SK-N-SH (cell line): ENCODE measurements at regions not wholly inside any gene's neighbourhood (a gene's known extent, or its start where the extent isn't known, plus 50 kb on each side); places are given as distances from the start of the nearest gene placed in this dataset.

Source experiments
- CTCF ChIA-PET: fragments of 300-600, 350-600 bp; formaldehyde crosslinking; extraction: SDS; loops from one replicate; lab custom pipeline; 2021; lab: Yijun Ruan, JAX
- POLR2A ChIA-PET: fragments of 350-600 bp; sonication (Branson Sonifier 250); formaldehyde crosslinking; extraction: SDS; loops from one replicate; lab custom pipeline; 2020; ENCODE audit warnings: antibody characterized with exemption, inconsistent platforms; lab: Yijun Ruan, JAX
- DNase-seq: peaks from one replicate; pipeline ENCODE4 v3.0.0; 2012
- H2AFZ ChIP-seq: fragments of 200-600 bp; sonication (generic); 2 replicates; pipeline ENCODE4 v1.8.1; 2016; ENCODE audit warnings: antibody characterized with exemption, mild to moderate bottlenecking, low read depth
- H3F3A ChIP-seq: fragments of 200-600 bp; sonication (generic); replicated peaks from 2 replicates; pipeline ENCODE3; 2016; ENCODE audit warnings: antibody characterized with exemption, mild to moderate bottlenecking; ENCODE audit not compliant: insufficient read depth
- H3K27ac ChIP-seq, 2 experiments: fragments of 200-500 bp in 1 of 2; fragments of 200-600 bp in 1 of 2; sonication (Bioruptor generic) in 1 of 2; sonication (generic), shearing (Covaris generic) in 1 of 2; 2 replicates each; pipeline versions ENCODE4 v1.5.1 to v1.6.1; 2014 to 2016; ENCODE audit warnings: low read depth in 2 of 2, inconsistent platforms in 1 of 2, low read length in 1 of 2, mild to moderate bottlenecking in 1 of 2, mixed read lengths in 1 of 2
- H3K27me3 ChIP-seq: fragments of 200-600 bp; sonication (generic), shearing (Covaris generic); 2 replicates; pipeline ENCODE4 v1.6.1; 2016; ENCODE audit warnings: mixed run types; ENCODE audit not compliant: insufficient read depth
- H3K36me3 ChIP-seq, 2 experiments: fragments of 200-500 bp in 1 of 2; fragments of 200-600 bp in 1 of 2; sonication (Bioruptor generic) in 1 of 2; sonication (generic) in 1 of 2; replicated peaks in 1 of 2; 2 replicates each; pipeline versions ENCODE3 to v1.5.1; 2014 to 2016; ENCODE audit warnings: low read length in 1 of 2, mild to moderate bottlenecking in 1 of 2; ENCODE audit not compliant: insufficient read depth in 2 of 2, control insufficient read depth in 1 of 2
- H3K4me1 ChIP-seq, 2 experiments: fragments of 200-500 bp in 1 of 2; fragments of 200-600 bp in 1 of 2; sonication (Bioruptor generic) in 1 of 2; sonication (generic), shearing (Covaris generic) in 1 of 2; 2 replicates each; pipeline versions ENCODE4 v1.5.1 to v1.6.1; 2014 to 2016; ENCODE audit warnings: low read depth in 1 of 2, low read length in 1 of 2, mixed run types in 1 of 2; ENCODE audit not compliant: insufficient read depth in 2 of 2, control insufficient read depth in 1 of 2
- H3K4me2 ChIP-seq: fragments of 200-600 bp; sonication (generic), shearing (Covaris generic); 2 replicates; pipeline ENCODE4 v1.6.1; 2017; ENCODE audit warnings: mixed run types
- H3K4me3 ChIP-seq, 2 experiments: fragments of 200-500 bp in 1 of 2; fragments of 200-600 bp in 1 of 2; sonication (Bioruptor generic) in 1 of 2; sonication (generic), shearing (Covaris generic) in 1 of 2; 2 replicates each; pipeline versions ENCODE4 v1.5.1 to v1.8.1; 2014 to 2016; ENCODE audit warnings: low read depth in 2 of 2, inconsistent platforms in 1 of 2, low read length in 1 of 2, mild to moderate bottlenecking in 1 of 2, mixed read lengths in 1 of 2, moderate library complexity in 1 of 2
- H3K79me2 ChIP-seq: fragments of 200-600 bp; sonication (generic); 2 replicates; pipeline ENCODE4 v1.8.1; 2017; ENCODE audit warnings: mild to moderate bottlenecking; ENCODE audit not compliant: insufficient read depth
- H3K9ac ChIP-seq: fragments of 200-600 bp; sonication (generic); 2 replicates; pipeline ENCODE4 v1.6.1; 2017; ENCODE audit warnings: mixed run types
- H3K9me2 ChIP-seq: fragments of 200-600 bp; sonication (generic); 2 replicates; pipeline ENCODE4 v1.6.1; 2017; ENCODE audit warnings: mixed run types
- H3K9me3 ChIP-seq: fragments of 200-600 bp; sonication (generic); 2 replicates; pipeline ENCODE4 v1.6.1; 2017; ENCODE audit warnings: mixed run types, mild to moderate bottlenecking, moderate library complexity
- H4K20me1 ChIP-seq: fragments of 200-600 bp; sonication (generic); 2 replicates; pipeline ENCODE4 v1.6.1; 2017; ENCODE audit warnings: mild to moderate bottlenecking, mixed run types; ENCODE audit not compliant: insufficient read depth
- CHD2 ChIP-seq: fragments of 150-350 bp; IDR thresholded peaks from 2 replicates; pipeline ENCODE4 v1.6.1; 2018; ENCODE audit warnings: low read length; ENCODE audit not compliant: partially characterized antibody
- ELF1 ChIP-seq: IDR thresholded peaks from 2 replicates; pipeline ENCODE4 v1.4.0; 2012
- EP300 ChIP-seq, 2 experiments: IDR thresholded peaks; 2 replicates each; pipeline versions ENCODE4 v1.4.0 to v1.6.1; 2012; ENCODE audit warnings: borderline replicate concordance in 1 of 2, low read depth in 1 of 2, low read length in 1 of 2
- FOSL2 ChIP-seq: IDR thresholded peaks from 2 replicates; pipeline ENCODE4 v1.4.0; 2012; ENCODE audit warnings: low read depth, mild to moderate bottlenecking, moderate library complexity, borderline replicate concordance
- FOXJ3 ChIP-seq: sonication (generic); formaldehyde crosslinking; IDR thresholded peaks from 2 replicates; pipeline ENCODE4 v1.5.1; 2020; ENCODE audit warnings: mild to moderate bottlenecking, missing genetic modification reagents
- GABPA ChIP-seq: IDR thresholded peaks from 2 replicates; pipeline ENCODE4 v1.4.0; 2012; ENCODE audit warnings: low read depth, mild to moderate bottlenecking
- GATA2 ChIP-seq: sonication (generic); formaldehyde crosslinking; IDR thresholded peaks from 2 replicates; pipeline ENCODE4 v1.5.0; 2020; ENCODE audit warnings: mild to moderate bottlenecking, missing genetic modification reagents
- MAX ChIP-seq: IDR thresholded peaks from 2 replicates; pipeline ENCODE4 v1.4.0; 2012; ENCODE audit warnings: low read depth
- MXI1 ChIP-seq: IDR thresholded peaks from 2 replicates; pipeline ENCODE4 v1.6.1; 2012; ENCODE audit warnings: mild to moderate bottlenecking, low read depth, low read length, improper control_type of control experiment
- NFIC ChIP-seq: IDR thresholded peaks from 2 replicates; pipeline ENCODE4 v1.4.0; 2012; ENCODE audit warnings: borderline replicate concordance
- NRF1 ChIP-seq: IDR thresholded peaks from 2 replicates; pipeline ENCODE4 v1.6.1; 2012; ENCODE audit warnings: low read depth, mild to moderate bottlenecking, low read length
- RAD21 ChIP-seq: IDR thresholded peaks from 2 replicates; pipeline ENCODE4 v1.6.1; 2012; ENCODE audit warnings: mild to moderate bottlenecking, low read length
- RCOR1 ChIP-seq: fragments of 150-350 bp; IDR thresholded peaks from 2 replicates; pipeline ENCODE4 v1.6.1; 2017; ENCODE audit warnings: antibody characterized with exemption, low read length
- REST ChIP-seq: IDR thresholded peaks from 2 replicates; pipeline ENCODE4 v1.6.1; 2012; ENCODE audit warnings: mild to moderate bottlenecking, low read depth, low read length, moderate library complexity
- RFX5 ChIP-seq: IDR thresholded peaks from 2 replicates; pipeline ENCODE4 v1.6.1; 2012; ENCODE audit warnings: mild to moderate bottlenecking, improper control_type of control experiment, low read length
- RXRA ChIP-seq: IDR thresholded peaks from 2 replicates; pipeline ENCODE4 v1.4.0; 2012; ENCODE audit warnings: low read depth, mild to moderate bottlenecking, borderline replicate concordance
- SIN3A ChIP-seq: IDR thresholded peaks from 2 replicates; pipeline ENCODE4 v1.6.1; 2012; ENCODE audit warnings: low read depth, mild to moderate bottlenecking, low read length, moderate library complexity, borderline replicate concordance
- SMC3 ChIP-seq: IDR thresholded peaks from 2 replicates; pipeline ENCODE4 v1.6.1; 2012; ENCODE audit warnings: low read depth, low read length, improper control_type of control experiment
- TAF1 ChIP-seq: IDR thresholded peaks from 2 replicates; pipeline ENCODE4 v1.6.1; 2012; ENCODE audit warnings: low read depth, mild to moderate bottlenecking, low read length, moderate library complexity, borderline replicate concordance
- TCF12 ChIP-seq: IDR thresholded peaks from 2 replicates; pipeline ENCODE4 v1.4.0; 2012
- USF1 ChIP-seq: IDR thresholded peaks from 2 replicates; pipeline ENCODE4 v1.4.0; 2012; ENCODE audit warnings: low read depth, borderline replicate concordance
- USF2 ChIP-seq: fragments of 150-350 bp; IDR thresholded peaks from 2 replicates; pipeline ENCODE4 v1.6.1; 2017; ENCODE audit warnings: antibody characterized with exemption, low read length, low read depth, borderline replicate concordance
- YY1 ChIP-seq: IDR thresholded peaks from 2 replicates; pipeline ENCODE4 v1.4.0; 2012; ENCODE audit warnings: low read depth, mild to moderate bottlenecking
- WGBS: methylation state at CpG from one replicate; pipeline ENCODE4 v1.1.6; 2017; ENCODE audit warnings: low lambda C conversion rate; 5-methylcytosine and 5-hydroxymethylcytosine counted together

- no peaks in the 10 kb centered on the region for H3K9me2 ChIP-seq
- CTCF ChIA-PET, result interaction anchor here (1.3 kb wide), 1 partner anchor 11 kb away, joined by 3 read pairs; no protein-coding TSS in a partner anchor
These were observed 233.6 kb downstream of the RRAGC start for GRCh38 chr1:38625939-38626338.

GRCh38 chr1:38624336-38625039, 235.1 kb downstream of the RRAGC start:
- no peaks in the 10 kb centered on the region for H4K20me1 ChIP-seq
- no peak overlapping the region for H3K27ac ChIP-seq
- CTCF ChIA-PET, result interaction anchor here (1.1 kb wide), 1 partner anchor 194 kb away, joined by 3 read pairs; no protein-coding TSS in a partner anchor
- no peak overlapping the region for H2AFZ ChIP-seq
- no peaks in the 10 kb centered on the region for H3K79me2 ChIP-seq
- WGBS, result 36% methylated on average over 12 of the region's 14 CpGs
- H3K4me3 ChIP-seq, result no peak overlapping the region
- H3K27me3 ChIP-seq, result no peaks in the 10 kb centered on the region
- DNase-seq, result no peak
- H3K9ac ChIP-seq, result no peak overlapping the region
- no peaks in the 10 kb centered on the region for H3K9me2 ChIP-seq
- H3K36me3 ChIP-seq, result no peaks in the 10 kb centered on the region
- no peak overlapping the region for H3K4me2 ChIP-seq
- H3K9me3 ChIP-seq, result no peaks in the 10 kb centered on the region
- POLR2A ChIA-PET, result interaction anchor here (0.5 kb wide), 1 partner anchor 403 kb away, joined by 3 read pairs; no protein-coding TSS in a partner anchor
- H3F3A ChIP-seq, result no peaks in the 10 kb centered on the region
- no peaks in the 10 kb centered on the region for H3K4me1 ChIP-seq
- TF ChIP-seq FOXJ3 (CRISPR knock-in tag), result no peak
- TF ChIP-seq MXI1, result no peak
- TF ChIP-seq EP300 (IDR thresholded peaks at IDR 0.05; ENCODE audit: borderline replicate concordance in 1 of 2, low read depth in 1 of 2, low read length in 1 of 2), result no peak
- TF ChIP-seq RAD21, result no peak
- no peak for TF ChIP-seq GATA2
- TF ChIP-seq TAF1, result no peak
- TF ChIP-seq USF2, result no peak
- no peak for TF ChIP-seq REST
- no peak for TF ChIP-seq NFIC
- no peak for TF ChIP-seq MAX
- TF ChIP-seq GABPA, result no peak

More at GRCh38 chr1:38625939-38626338, 233.6 kb downstream of the RRAGC start:
- Histone ChIP-seq H3K4me2 (no peak overlapping the region), H3K27ac (no peak overlapping the region), H4K20me1 (no peaks in the 10 kb centered on the region), H3K9ac (no peak overlapping the region), H3K27me3 (no peaks in the 10 kb centered on the region), H3K9me3 (no peaks in the 10 kb centered on the region), H3K79me2 (no peaks in the 10 kb centered on the region), H3K4me1 (no peaks in the 10 kb centered on the region), H2AFZ (no peak overlapping the region), H3F3A (no peaks in the 10 kb centered on the region), H3K36me3 (no peaks in the 10 kb centered on the region), H3K4me3 (no peak overlapping the region)
- TF ChIP-seq NRF1 (no peak), GATA2 (no peak), NFIC (no peak), ELF1 (no peak), CHD2 (no peak), RXRA (no peak), MXI1 (no peak), USF2 (no peak), FOSL2 (no peak), YY1 (no peak), TCF12 (no peak), RCOR1 (no peak), USF1 (no peak), SIN3A (no peak), GABPA (no peak), RFX5 (no peak), SMC3 (no peak)
- no peak for DNase-seq
- POLR2A ChIA-PET, result no interaction called here
- WGBS, result 15% methylated on average over 5 of the region's 6 CpGs
